Brain microvascular endothelial cell (primary cell): ENCODE measurements at regions not wholly inside any gene's neighbourhood (a gene's known extent, or its start where the extent isn't known, plus 50 kb on each side); places are given as distances from the start of the nearest gene placed in this dataset.

ENCODE experiments used
- DNase-seq: peaks from one replicate; pipeline ENCODE4 v3.0.0-alpha.2; 2020
- H3K27ac ChIP-seq: fragments of 250-450 bp; sonication (Bioruptor Pico); 2 replicates; pipeline ENCODE4 v1.5.1; 2020; ENCODE audit warnings: mild to moderate bottlenecking, moderate library complexity
- H3K27me3 ChIP-seq: fragments of 250-450 bp; sonication (Bioruptor Pico); replicated peaks from 2 replicates; pipeline ENCODE4 v1.5.1; 2020; ENCODE audit warnings: mild to moderate bottlenecking
- H3K36me3 ChIP-seq: fragments of 250-450 bp; sonication (Bioruptor Pico); replicated peaks from 2 replicates; pipeline ENCODE4 v1.5.1; 2020; ENCODE audit warnings: mild to moderate bottlenecking
- H3K4me3 ChIP-seq: 2 replicates; pipeline ENCODE4 v1.5.1; 2011; ENCODE audit warnings: low read depth, mild to moderate bottlenecking, control low read depth, low read length, moderate library complexity
- CTCF ChIP-seq: IDR thresholded peaks from 2 replicates; pipeline ENCODE4 v1.5.1; 2011; ENCODE audit warnings: low read depth, mild to moderate bottlenecking, moderate library complexity, low read length, control low read depth, inconsistent platforms; ENCODE audit errors: missing control alignments
- in situ Hi-C: cut with HindIII; loops from 2 replicates; pipeline ENCODE4 v1.10.0; 2017; ENCODE audit warnings: low sequenced_read_pairs, low pct_ligation_motif_present

DNA sequence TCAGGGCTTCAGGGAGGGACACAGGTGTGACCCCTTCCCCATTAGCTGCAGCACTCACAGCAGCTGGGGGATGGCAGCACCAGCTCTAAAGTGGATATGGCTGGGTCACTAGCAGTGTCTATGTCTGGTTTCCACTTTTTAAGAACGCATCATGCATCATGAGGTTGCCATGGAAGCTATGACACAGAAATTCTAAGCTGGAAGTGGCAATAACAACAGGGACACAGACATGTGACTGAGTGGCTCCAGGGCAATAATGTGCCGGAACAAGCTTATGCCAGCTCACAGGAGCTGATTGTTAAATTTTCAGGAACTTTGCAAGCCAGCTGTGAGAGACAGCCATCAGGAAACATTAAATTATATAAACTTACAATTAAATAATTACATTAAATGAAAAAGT, 51.2 kb upstream of the NFASC start:
- no peak for DNase-seq
- H3K27me3 ChIP-seq = peaks cover 4% of the 10 kb centered on the region
- in situ Hi-C loops = no loop called here
- H3K4me3 ChIP-seq = no peak overlapping the region
- H3K27ac ChIP-seq = no peak overlapping the region
- TF ChIP-seq CTCF = no peak
- no peaks in the 10 kb centered on the region for H3K36me3 ChIP-seq
